Motor neuron (in vitro differentiated cells): ENCODE measurements at regions not wholly inside any gene's neighbourhood (a gene's known extent, or its start where the extent isn't known, plus 50 kb on each side); places are given as distances from the start of the nearest gene placed in this dataset.

Experiments used
- ATAC-seq, 8 experiments: fragments of 200-7000 bp; cut with Tn5 transposase; replicated peaks in 6 of 8; 2 replicates each; pipeline ENCODE4 v1.8.0; 2021; ENCODE audit warnings: mild to moderate bottlenecking in 8 of 8, moderate library complexity in 8 of 8
- H3K27ac ChIP-seq, 2 donors: fragments of 250-450 bp; sonication (Bioruptor Pico); 2 replicates each; pipeline ENCODE4 v1.9.0; 2021; ENCODE audit warnings: antibody characterized with exemption in 2 of 2, mild to moderate bottlenecking in 2 of 2, moderate library complexity in 1 of 2
- H3K4me1 ChIP-seq, 2 donors: fragments of 250-450 bp; sonication (Bioruptor Pico); replicated peaks in 1 of 2; 2 replicates each; pipeline ENCODE4 v1.6.1; 2021; ENCODE audit warnings: antibody characterized with exemption in 2 of 2, mild to moderate bottlenecking in 2 of 2, moderate library complexity in 1 of 2
- H3K4me3 ChIP-seq, 5 donors: fragments of 250-450 bp; sonication (Bioruptor Pico); 2 replicates each; pipeline ENCODE4 v1.9.0; 2021; ENCODE audit warnings: antibody characterized with exemption in 5 of 5, mild to moderate bottlenecking in 5 of 5, moderate library complexity in 4 of 5
- WGBS, 10 experiments: fragments of 450-650 bp; shearing (Covaris generic); methylation state at CpG; one replicate each; pipeline ENCODE4 v1.0.0; 2022; 5-methylcytosine and 5-hydroxymethylcytosine counted together
- in situ Hi-C, 9 experiments: fragments of 400-800 bp; cut with MboI; loops; one replicate each; pipeline ENCODE4 v1.15.0; 2021; ENCODE audit warnings: low sequenced_read_pairs in 9 of 9, low pct_unique_long_range_greater_than_20kb in 2 of 9; ENCODE audit not compliant: unreplicated experiment in 9 of 9

DNA sequence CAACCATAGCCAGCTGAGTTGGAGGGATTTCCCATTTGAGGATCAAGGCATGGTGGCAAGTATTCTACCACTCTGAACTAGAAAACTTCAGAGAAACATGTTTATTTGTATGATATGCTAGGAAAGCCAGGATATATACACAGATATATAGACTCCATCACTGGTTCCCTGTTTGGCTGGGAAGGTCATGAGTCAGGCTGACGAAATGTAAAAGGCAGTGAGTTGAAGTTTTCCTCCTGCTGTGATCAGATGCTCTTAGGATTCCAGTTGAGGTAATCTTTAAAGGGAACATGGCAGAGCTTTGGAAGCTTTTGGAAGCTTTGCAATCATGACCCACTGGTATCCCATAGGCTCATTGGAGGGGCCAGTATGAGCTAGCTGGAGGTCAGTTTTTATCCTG, 1369.1 kb downstream of the EPHA7 start:
- WGBS, 10 experiments = 0 to 83% (median 14%) methylated on average over 1 of the region's 1 CpG; no CpG with 5 or more reads in 4 of the 10 experiments
- in situ Hi-C loops = no loop called here
- Histone ChIP-seq H3K4me1 (peaks cover 4 to 7% of the 10 kb centered on the region in 2 donors), H3K4me3 (no peak overlapping the region), H3K27ac (no peak overlapping the region)
- ATAC-seq = no peak

DNA sequence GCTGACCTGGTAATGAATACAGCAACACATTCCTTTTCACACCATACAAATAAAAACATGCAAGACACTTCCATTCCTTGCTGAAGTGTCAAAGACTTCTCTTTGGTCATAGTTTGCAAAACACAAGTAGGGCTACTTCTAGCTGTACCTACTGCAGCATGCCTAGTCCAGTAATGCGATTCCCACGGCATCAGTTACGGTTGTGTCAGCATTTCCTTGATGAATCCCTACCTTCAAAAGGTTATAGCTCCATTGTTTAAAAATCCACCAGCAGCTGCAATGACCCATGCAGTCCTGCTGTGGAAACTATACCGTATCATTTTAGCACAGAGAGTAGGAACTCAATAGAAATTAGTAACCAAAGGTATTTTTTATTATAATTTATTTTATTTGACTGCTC, 1371.5 kb downstream of the EPHA7 start:
- in situ Hi-C loops = no loop called here
- peak in 3 of 8 experiments; percentile 15 to 53 (median 15) for ATAC-seq
- H3K4me3 ChIP-seq = no peak overlapping the region
- WGBS, 10 experiments = 0 to 91% (median 69%) methylated on average over 1 to 4 of the region's 4 CpGs; no CpG with 5 or more reads in 2 of the 10 experiments
- H3K27ac ChIP-seq = no peak overlapping the region
- H3K4me1 ChIP-seq = peaks cover 4 to 7% of the 10 kb centered on the region in 2 donors

- in situ Hi-C loops = no loop called here
- no peak overlapping the region for H3K27ac ChIP-seq
- 0 to 100% (median 78%) methylated on average over 1 to 4 of the region's 4 CpGs for WGBS, 10 experiments
- H3K4me1 ChIP-seq = peaks cover 4 to 7% of the 10 kb centered on the region in 2 donors
- H3K4me3 ChIP-seq = no peak overlapping the region
- ATAC-seq = peak in 3 of 8 experiments; percentile 38 to 86 (median 52)
Measured at GRCh38 chr6:92047152-92047850, 1372.1 kb downstream of the EPHA7 start.

DNA sequence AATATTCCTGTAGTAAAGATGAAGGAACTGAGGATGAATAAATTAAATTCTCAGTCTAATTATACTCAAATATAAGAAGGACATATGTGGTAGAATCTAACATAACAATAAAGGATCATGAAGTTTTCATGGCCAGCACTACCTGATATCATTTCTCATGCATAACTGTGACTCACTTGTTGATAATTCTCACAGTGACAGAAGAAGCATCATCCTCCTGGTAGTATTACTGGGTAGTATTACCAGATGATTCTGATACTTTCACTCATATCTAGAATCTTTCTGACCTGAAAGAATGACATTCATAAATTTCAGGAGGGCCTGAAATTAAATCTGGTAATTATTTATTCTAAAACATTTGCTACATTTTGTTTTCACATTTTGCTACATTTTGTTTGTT, 1375.0 kb downstream of the EPHA7 start:
- in situ Hi-C loops = no loop called here
- Histone ChIP-seq H3K27ac (no peak overlapping the region), H3K4me3 (no peak overlapping the region), H3K4me1 (peaks cover 4 to 7% of the 10 kb centered on the region in 2 donors)
- no peak for ATAC-seq

GRCh38 chr6:92043777-92044176, 1375.6 kb downstream of the EPHA7 start:
- WGBS, 10 experiments = 0 to 85% (median 68%) methylated on average over 2 to 3 of the region's 3 CpGs; no CpG with 5 or more reads in 2 of the 10 experiments
- Histone ChIP-seq H3K4me1 (peaks cover 4 to 7% of the 10 kb centered on the region in 2 donors), H3K4me3 (no peak overlapping the region), H3K27ac (no peak overlapping the region)
- in situ Hi-C loops = no loop called here
- ATAC-seq = peak in 1 of 8 experiments; percentile 38

- in situ Hi-C loops = no loop called here
- Histone ChIP-seq H3K4me3 (no peak overlapping the region), H3K27ac (no peak overlapping the region), H3K4me1 (peaks cover 0 to 16% of the 10 kb centered on the region in 2 donors)
- no peak for ATAC-seq
- WGBS, 10 experiments = 0 to 100% (median 80%) methylated on average over 1 of the region's 1 CpG; no CpG with 5 or more reads in 3 of the 10 experiments
Measured at GRCh38 chr6:92026878-92027277, 1392.5 kb downstream of the EPHA7 start.

- Histone ChIP-seq H3K4me3 (no peak overlapping the region), H3K27ac (no peak overlapping the region), H3K4me1 (peaks cover 0 to 16% of the 10 kb centered on the region in 2 donors)
- in situ Hi-C loops = no loop called here
- no peak for ATAC-seq
- 0 to 100% (median 38%) methylated on average over 1 to 2 of the region's 2 CpGs; no CpG with 5 or more reads in 1 of the 10 experiments for whole genome bisulfite sequencing, 10 experiments
Measured at GRCh38 chr6:92024881-92025280, 1394.5 kb downstream of the EPHA7 start.

GRCh38 chr6:92024110-92024509, 1395.2 kb downstream of the EPHA7 start:
- in situ Hi-C loops = no loop called here
- WGBS, 10 experiments = 13 to 70% (median 37%) methylated on average over 1 of the region's 1 CpG; no CpG with 5 or more reads in 2 of the 10 experiments

DNA sequence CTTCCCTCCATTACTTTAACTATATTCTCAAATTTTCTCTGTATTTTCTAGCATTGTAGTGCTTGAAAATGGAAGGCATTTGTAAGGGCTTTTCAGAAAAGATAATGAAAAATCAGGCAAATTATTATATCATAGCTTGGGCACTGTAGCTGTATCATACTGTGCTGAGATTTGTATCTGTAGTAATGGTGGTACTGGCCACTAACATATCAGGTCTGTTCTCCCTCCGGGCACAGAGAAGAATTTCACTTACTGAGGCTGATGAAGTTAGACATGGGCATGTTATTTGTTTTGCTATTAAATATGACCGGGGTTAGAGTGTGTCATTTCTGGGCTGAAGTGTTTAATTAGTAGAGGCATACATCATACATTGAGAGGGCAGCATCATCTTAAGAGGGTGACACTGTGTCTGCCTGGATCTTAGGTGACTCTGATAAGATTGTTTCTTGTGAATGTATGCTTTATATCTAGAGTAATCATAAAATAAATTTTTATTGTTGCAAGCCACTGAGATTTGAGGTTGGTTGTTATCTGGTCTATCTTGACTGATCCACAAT, 1395.9 kb downstream of the EPHA7 start:
- in situ Hi-C loops = no loop called here
- no peak overlapping the region for H3K4me3 ChIP-seq
- peak in 4 of 8 experiments; percentile 18 to 56 (median 49) for ATAC-seq
- WGBS, 10 experiments = 0 to 100% (median 83%) methylated on average over 1 to 2 of the region's 2 CpGs; no CpG with 5 or more reads in 3 of the 10 experiments
- H3K27ac ChIP-seq = no peak overlapping the region
- H3K4me1 ChIP-seq = peaks cover 0 to 16% of the 10 kb centered on the region in 2 donors

More at GRCh38 chr6:92024110-92024509, 1395.2 kb downstream of the EPHA7 start:
- ATAC-seq = peak in 5 of 8 experiments; percentile 31 to 96 (median 92)
- Histone ChIP-seq H3K27ac (no peak overlapping the region), H3K4me3 (no peak overlapping the region), H3K4me1 (peaks cover 0 to 16% of the 10 kb centered on the region in 2 donors)

- in situ Hi-C loops = no loop called here
- H3K4me3 ChIP-seq = no peak overlapping the region
- H3K27ac ChIP-seq = no peak overlapping the region
- WGBS, 10 experiments = 84 to 100% (median 100%) methylated on average over 2 to 4 of the region's 29 CpGs; no CpG with 5 or more reads in 5 of the 10 experiments
- H3K4me1 ChIP-seq = no peaks in the 10 kb centered on the region
- ATAC-seq = no peak
Measured at GRCh38 chr6:92011681-92012245, 1407.6 kb downstream of the EPHA7 start.

GRCh38 chr6:92008757-92009502, 1410.4 kb downstream of the EPHA7 start:
- ATAC-seq = no peak
- Histone ChIP-seq H3K4me1 (no peaks in the 10 kb centered on the region), H3K27ac (no peak overlapping the region), H3K4me3 (no peak overlapping the region)
- in situ Hi-C loops = no loop called here
- WGBS, 10 experiments = 4 to 100% (median 82%) methylated on average over 2 to 7 of the region's 7 CpGs

- no peak for ATAC-seq
- WGBS, 10 experiments = 10 to 94% (median 91%) methylated on average over 2 to 3 of the region's 3 CpGs
Measured at GRCh38 chr6:92000112-92000511, 1413.2 kb upstream of the MAP3K7 start.

DNA sequence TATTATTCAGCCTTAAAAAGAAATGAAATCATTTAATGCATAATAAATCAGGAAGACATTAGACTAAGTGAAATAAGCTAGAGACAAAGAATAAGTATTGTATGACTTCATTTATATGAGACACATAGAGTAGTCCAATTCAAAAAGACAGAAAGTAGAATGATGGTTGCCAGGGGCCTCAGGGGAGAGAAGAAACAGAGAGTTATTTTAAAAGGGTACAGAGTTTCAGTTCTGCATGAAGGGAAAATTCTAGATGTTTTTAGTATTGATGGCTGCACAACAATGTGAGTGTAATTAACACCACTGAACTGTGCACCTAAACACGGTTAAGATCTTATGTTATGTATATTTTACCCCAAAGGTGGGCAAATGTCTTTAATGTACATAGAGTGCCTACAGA, 1407.9 kb upstream of the MAP3K7 start:
- 0 to 90% (median 32%) methylated on average over 1 of the region's 1 CpG; no CpG with 5 or more reads in 2 of the 10 experiments for WGBS, 10 experiments
- Histone ChIP-seq H3K4me3 (no peak overlapping the region), H3K27ac (no peak overlapping the region), H3K4me1 (no peaks in the 10 kb centered on the region)
- no peak for ATAC-seq
- in situ Hi-C loops = no loop called here

More at GRCh38 chr6:92000112-92000511, 1413.2 kb upstream of the MAP3K7 start:
- Histone ChIP-seq H3K4me3 (no peak overlapping the region), H3K27ac (no peak overlapping the region), H3K4me1 (no peaks in the 10 kb centered on the region)
- in situ Hi-C loops = no loop called here
